ENCODE measurements at regions not wholly inside any gene's neighbourhood (a gene's known extent, or its start where the extent isn't known, plus 50 kb on each side); places are given as distances from the start of the nearest gene placed in this dataset.

DNA sequence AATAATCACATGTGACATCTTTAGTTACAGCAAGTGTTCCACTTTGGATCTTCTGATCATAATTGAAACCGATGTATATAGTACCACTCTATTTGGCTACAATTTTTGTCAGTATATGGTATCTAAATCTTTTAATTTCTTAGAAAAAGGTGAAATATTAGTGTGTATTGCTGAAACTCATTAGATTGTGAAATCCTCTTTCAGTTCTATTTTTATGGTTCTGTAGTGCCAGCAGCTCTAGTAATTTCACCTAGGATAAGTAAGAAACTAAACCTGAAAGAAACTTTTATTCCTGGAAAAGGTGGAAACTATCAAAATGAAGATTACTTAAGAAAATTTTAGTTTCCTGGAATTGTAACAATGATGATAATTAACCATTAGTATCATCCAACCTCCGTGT is 370.9 kb downstream of the NNT start:
- Histone ChIP-seq H3K9me3 (no peaks in the 10 kb centered on the region), H3K27me3 (replicated peaks; ENCODE audit: insufficient read depth) (no peaks in the 10 kb centered on the region), H3K4me1 (replicated peaks) (no peaks in the 10 kb centered on the region), H3K36me3 (no peaks in the 10 kb centered on the region), H3K27ac (no peak overlapping the region), H3K4me3 (no peak overlapping the region)
- 88% methylated on average over 2 of the region's 2 CpGs for whole genome bisulfite sequencing
- no peak for DNase-seq (ENCODE audit: low spot score)
- TF ChIP-seq, protein P1, sequence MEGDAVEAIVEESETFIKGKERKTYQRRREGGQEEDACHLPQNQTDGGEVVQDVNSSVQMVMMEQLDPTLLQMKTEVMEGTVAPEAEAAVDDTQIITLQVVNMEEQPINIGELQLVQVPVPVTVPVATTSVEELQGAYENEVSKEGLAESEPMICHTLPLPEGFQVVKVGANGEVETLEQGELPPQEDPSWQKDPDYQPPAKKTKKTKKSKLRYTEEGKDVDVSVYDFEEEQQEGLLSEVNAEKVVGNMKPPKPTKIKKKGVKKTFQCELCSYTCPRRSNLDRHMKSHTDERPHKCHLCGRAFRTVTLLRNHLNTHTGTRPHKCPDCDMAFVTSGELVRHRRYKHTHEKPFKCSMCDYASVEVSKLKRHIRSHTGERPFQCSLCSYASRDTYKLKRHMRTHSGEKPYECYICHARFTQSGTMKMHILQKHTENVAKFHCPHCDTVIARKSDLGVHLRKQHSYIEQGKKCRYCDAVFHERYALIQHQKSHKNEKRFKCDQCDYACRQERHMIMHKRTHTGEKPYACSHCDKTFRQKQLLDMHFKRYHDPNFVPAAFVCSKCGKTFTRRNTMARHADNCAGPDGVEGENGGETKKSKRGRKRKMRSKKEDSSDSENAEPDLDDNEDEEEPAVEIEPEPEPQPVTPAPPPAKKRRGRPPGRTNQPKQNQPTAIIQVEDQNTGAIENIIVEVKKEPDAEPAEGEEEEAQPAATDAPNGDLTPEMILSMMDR (IDR thresholded peaks at IDR 0.05) = no peak
- TF ChIP-seq POLR2A (IDR thresholded peaks at IDR 0.05) (no peak), POLR2AphosphoS5 (IDR thresholded peaks at IDR 0.05) (no peak)
- intact Hi-C loops (cut with DNase I) = no loop called here

DNA sequence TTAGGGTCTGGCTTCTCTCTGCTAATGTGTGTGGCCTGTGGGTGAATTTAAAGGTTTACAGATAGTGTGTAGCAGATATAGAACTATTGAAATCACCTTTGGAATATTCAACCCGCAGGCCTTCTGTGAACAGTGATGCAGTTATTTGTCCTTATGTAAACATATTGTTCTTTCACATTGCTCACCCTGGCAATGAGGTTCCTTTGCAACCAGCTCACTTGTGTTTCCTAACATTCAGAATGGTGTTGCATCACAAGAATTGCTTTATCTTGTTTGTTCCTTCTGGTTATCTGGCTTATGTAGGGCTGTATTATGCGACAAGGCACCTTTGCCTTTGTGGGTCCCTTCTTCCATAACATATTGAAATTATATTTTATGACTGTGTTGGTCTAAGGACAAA is 370.3 kb downstream of the NNT start:
- H3K36me3 ChIP-seq = no peaks in the 10 kb centered on the region
- TF ChIP-seq, protein P1 (IDR thresholded peaks at IDR 0.05) = no peak
- TF ChIP-seq POLR2AphosphoS5 (IDR thresholded peaks at IDR 0.05) = no peak
- TF ChIP-seq POLR2A (IDR thresholded peaks at IDR 0.05) = no peak
- 72% methylated on average over 2 of the region's 2 CpGs for WGBS
- no peaks in the 10 kb centered on the region for H3K4me1 ChIP-seq (replicated peaks)
- intact Hi-C loops (cut with DNase I) = no loop called here
- no peaks in the 10 kb centered on the region for H3K27me3 ChIP-seq (replicated peaks; ENCODE audit: insufficient read depth)
- H3K9me3 ChIP-seq = no peaks in the 10 kb centered on the region
- no peak overlapping the region for H3K4me3 ChIP-seq
- no peak for DNase-seq (ENCODE audit: low spot score)
- H3K27ac ChIP-seq = no peak overlapping the region

DNA sequence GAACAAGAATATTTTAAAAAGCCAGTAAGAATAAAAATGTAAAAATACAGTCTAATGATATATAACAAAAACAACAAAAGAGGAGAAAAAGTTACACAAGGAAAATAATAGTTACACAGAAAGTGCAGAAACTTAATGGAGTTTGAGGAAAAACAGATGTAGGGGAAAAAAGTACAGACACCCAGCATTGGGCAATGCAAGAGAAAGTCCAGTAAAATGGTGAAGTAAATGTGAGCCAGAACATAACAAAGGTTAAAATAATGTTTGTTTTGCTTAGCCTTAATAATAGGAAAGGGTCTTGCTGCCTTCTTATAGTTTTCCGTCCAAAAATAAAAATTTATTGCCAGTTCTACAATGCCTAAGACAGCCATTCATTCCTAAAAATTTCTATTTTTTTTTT is 364.2 kb downstream of the NNT start:
- Histone ChIP-seq H3K27ac (no peak overlapping the region), H3K9me3 (no peaks in the 10 kb centered on the region), H3K36me3 (no peaks in the 10 kb centered on the region), H3K4me1 (replicated peaks) (no peaks in the 10 kb centered on the region), H3K27me3 (replicated peaks; ENCODE audit: insufficient read depth) (no peaks in the 10 kb centered on the region), H3K4me3 (no peak overlapping the region)
- intact Hi-C loops (cut with DNase I) = no loop called here
- WGBS = 74% methylated on average over 1 of the region's 1 CpG
- DNase-seq (ENCODE audit: low spot score) = no peak
- TF ChIP-seq, protein P1 (IDR thresholded peaks at IDR 0.05) = no peak
- no peak for TF ChIP-seq POLR2AphosphoS5 (IDR thresholded peaks at IDR 0.05)
- TF ChIP-seq POLR2A (IDR thresholded peaks at IDR 0.05) = no peak

DNA sequence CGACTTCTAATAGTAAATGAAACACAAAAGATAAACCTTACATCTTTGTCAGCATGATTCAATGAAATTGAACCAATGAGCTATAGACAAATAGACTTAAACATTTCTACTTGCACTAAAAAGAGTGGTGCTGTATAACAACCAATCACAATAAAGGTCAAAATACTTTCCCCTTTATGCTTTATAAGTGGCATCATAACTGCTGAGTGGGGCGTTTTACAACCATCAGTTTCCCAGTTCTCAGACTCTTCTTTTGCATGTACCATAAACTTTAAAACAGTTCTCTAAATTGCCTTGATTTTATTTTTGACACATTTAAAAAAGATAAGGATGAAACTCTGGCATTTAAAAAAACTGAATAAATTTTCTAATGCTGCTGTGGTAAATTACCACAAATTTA is 356.2 kb downstream of the NNT start:
- no peaks in the 10 kb centered on the region for H3K9me3 ChIP-seq
- no peaks in the 10 kb centered on the region for H3K27me3 ChIP-seq (replicated peaks; ENCODE audit: insufficient read depth)
- DNase-seq (ENCODE audit: low spot score) = no peak
- no peak for TF ChIP-seq POLR2A (IDR thresholded peaks at IDR 0.05)
- intact Hi-C loops (cut with DNase I) = no loop called here
- H3K4me1 ChIP-seq (replicated peaks) = no peaks in the 10 kb centered on the region
- no peak overlapping the region for H3K4me3 ChIP-seq
- WGBS = 76% methylated on average over 2 of the region's 2 CpGs
- no peaks in the 10 kb centered on the region for H3K36me3 ChIP-seq
- no peak overlapping the region for H3K27ac ChIP-seq

DNA sequence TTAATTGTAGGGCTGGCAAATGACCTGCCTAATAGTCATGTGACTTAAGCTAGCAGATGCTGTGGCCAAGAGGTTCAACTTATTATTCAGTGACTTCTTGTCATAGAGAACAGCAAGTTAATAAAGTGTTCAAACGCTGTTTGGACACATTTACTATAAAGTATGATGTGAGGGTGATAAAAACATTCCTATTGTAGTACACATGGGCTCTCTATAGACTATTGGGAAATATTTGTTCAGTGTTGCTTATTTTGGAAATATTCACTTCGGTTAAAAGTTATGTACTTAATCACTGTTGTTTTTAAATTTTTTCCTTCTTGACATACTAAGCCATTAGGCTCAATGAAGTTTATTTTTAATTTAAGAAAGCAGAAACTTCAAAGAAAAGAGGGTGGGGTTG is 345.0 kb downstream of the NNT start:
- no peak for DNase-seq (ENCODE audit: low spot score)
- WGBS = 24% methylated on average over 2 of the region's 2 CpGs
- Histone ChIP-seq H3K27ac (no peak overlapping the region), H3K27me3 (replicated peaks; ENCODE audit: insufficient read depth) (no peaks in the 10 kb centered on the region), H3K9me3 (no peaks in the 10 kb centered on the region), H3K4me1 (replicated peaks) (no peaks in the 10 kb centered on the region), H3K36me3 (no peaks in the 10 kb centered on the region), H3K4me3 (no peak overlapping the region)
- intact Hi-C loops (cut with DNase I) = no loop called here
- TF ChIP-seq, protein P1 (IDR thresholded peaks at IDR 0.05) = no peak
- TF ChIP-seq POLR2A (IDR thresholded peaks at IDR 0.05) = no peak
- peak; percentile 38 for TF ChIP-seq POLR2AphosphoS5 (IDR thresholded peaks at IDR 0.05)
